Activated naive CD4-positive, alpha-beta T cell treated with anti-CD3 and anti-CD28 coated beads, Interleukin-2, amount 50 U/mL, for 24 hours (primary cell): ENCODE measurements at regions not wholly inside any gene's neighbourhood (a gene's known extent, or its start where the extent isn't known, plus 50 kb on each side); places are given as distances from the start of the nearest gene placed in this dataset.

Experiments used
- H3K27ac Mint-ChIP-seq: one replicate; pipeline ENCODE4 v1.8.0; 2021; ENCODE audit warnings: mild to moderate bottlenecking, mixed read lengths
- H3K27me3 Mint-ChIP-seq: one replicate; pipeline ENCODE4 v1.8.0; 2021; ENCODE audit warnings: mixed read lengths
- H3K36me3 Mint-ChIP-seq: one replicate; pipeline ENCODE4 v1.8.0; 2021; ENCODE audit warnings: mixed read lengths
- H3K4me1 Mint-ChIP-seq: one replicate; pipeline ENCODE4 v1.8.0; 2021; ENCODE audit warnings: mixed read lengths
- H3K4me3 Mint-ChIP-seq: one replicate; pipeline ENCODE4 v1.8.0; 2021; ENCODE audit warnings: mild to moderate bottlenecking, mixed read lengths
- H3K9me3 Mint-ChIP-seq: one replicate; pipeline ENCODE4 v1.8.0; 2021; ENCODE audit warnings: mixed read lengths

DNA sequence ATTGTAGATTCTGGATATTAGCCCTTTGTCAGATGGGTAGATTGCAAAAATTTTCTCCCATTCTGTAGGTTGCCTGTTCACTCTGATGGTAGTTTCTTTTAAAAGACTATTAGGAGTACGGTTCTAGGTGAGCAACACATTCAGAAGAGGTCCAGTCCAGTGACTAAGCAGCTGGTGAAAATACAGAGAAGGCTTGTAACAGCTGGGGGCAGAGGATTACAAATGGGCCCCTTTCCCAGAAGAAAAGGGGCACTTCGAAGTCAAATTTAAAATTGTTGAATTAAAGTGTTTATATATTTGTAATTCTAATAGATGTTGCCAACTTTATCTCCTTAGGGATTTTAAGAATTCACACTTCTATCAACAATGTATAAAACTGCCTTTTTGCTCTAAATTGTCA lies 720.5 kb downstream of the TLE4 start:
- H3K36me3 Mint-ChIP-seq, result no peaks in the 10 kb centered on the region
- peaks cover 2% of the 10 kb centered on the region for H3K9me3 Mint-ChIP-seq
- H3K27ac Mint-ChIP-seq, result no peak overlapping the region
- H3K4me1 Mint-ChIP-seq, result no peaks in the 10 kb centered on the region
- H3K4me3 Mint-ChIP-seq, result no peak overlapping the region
- no peaks in the 10 kb centered on the region for H3K27me3 Mint-ChIP-seq

DNA sequence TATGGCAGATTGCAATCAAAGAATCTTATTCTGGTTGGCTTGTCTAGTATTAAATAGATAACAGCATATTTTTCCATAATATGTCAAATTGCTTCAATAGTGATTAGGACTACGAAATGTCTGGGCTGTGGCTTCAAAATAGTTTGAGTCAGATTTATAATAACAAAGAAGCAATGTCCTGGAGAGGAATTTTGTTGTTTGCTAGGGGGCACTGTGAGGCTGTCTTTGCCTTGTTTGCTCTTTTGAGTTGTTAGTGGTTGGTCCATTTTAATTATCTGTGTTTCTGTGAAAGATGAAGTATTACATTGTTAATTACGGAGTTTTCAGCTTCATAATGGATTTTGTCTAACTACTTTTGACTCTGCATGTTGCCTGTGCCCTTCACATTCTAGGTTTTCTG lies 713.6 kb downstream of the TLE4 start:
- Mint-ChIP-seq H3K27ac (no peak overlapping the region), H3K4me1 (no peaks in the 10 kb centered on the region), H3K36me3 (no peaks in the 10 kb centered on the region), H3K9me3 (no peaks in the 10 kb centered on the region), H3K4me3 (no peak overlapping the region), H3K27me3 (no peaks in the 10 kb centered on the region)

DNA sequence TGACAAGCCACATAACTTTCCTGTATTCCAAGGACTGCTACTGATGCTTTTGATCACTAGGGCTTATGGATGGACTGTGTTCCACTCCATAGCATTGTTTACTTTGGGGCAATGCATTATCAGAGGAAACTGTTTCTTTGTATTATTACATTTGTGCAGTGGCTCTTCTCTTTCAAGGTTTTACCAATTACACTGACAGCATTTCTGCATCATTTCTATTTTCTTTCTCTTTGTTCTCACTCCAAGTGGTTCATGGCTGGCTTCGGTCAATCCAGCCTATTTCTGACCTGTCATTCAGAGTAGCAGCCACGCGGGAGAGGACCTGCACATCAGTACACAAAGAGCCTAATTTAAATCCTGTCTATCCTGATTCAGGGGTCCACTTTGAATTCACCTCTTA lies 711.0 kb downstream of the TLE4 start:
- Mint-ChIP-seq H3K4me1 (no peaks in the 10 kb centered on the region), H3K9me3 (no peaks in the 10 kb centered on the region), H3K4me3 (no peak overlapping the region), H3K27ac (no peak overlapping the region), H3K27me3 (peaks cover 1% of the 10 kb centered on the region), H3K36me3 (no peaks in the 10 kb centered on the region)

DNA sequence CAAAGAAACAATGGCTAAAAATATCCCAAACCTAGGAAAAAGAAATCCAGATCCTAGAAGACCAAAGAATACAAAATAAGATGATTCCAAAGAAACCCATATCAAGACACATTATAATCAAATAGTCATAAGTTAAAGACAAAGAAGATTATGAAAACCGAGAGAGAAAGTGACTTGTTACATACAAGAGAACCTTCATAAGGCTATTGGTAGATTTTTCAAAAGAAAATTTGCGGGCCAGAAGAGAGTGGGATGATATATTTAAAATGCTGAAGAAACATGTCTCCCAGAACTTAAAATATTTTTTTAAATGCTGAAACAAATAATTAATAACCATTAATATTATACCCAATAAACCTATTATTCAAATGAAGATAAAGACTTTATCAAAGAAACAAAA lies 687.3 kb downstream of the TLE4 start:
- Mint-ChIP-seq H3K4me1 (no peaks in the 10 kb centered on the region), H3K36me3 (peaks cover 2% of the 10 kb centered on the region), H3K27me3 (no peaks in the 10 kb centered on the region), H3K27ac (no peak overlapping the region), H3K4me3 (no peak overlapping the region), H3K9me3 (peaks cover 26% of the 10 kb centered on the region)

DNA sequence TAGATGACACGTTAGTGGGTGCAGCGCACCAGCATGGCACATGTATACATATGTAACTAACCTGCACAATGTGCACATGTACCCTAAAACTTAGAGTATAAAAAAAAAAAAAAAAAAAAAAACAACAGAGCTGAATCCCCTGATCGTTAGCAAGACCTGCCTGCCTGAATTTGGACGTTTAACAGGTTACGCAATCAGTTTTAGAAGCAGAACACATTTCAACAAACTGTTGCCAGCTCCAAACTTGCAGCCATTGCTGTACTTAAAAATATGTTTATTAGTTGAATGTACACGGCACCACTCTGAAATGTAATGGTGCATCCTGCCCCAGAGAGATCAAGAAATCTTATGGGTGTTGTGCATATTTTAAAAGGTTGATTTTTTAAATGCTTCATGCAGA lies 680.0 kb downstream of the TLE4 start:
- H3K4me3 Mint-ChIP-seq, result no peak overlapping the region
- no peaks in the 10 kb centered on the region for H3K9me3 Mint-ChIP-seq
- no peaks in the 10 kb centered on the region for H3K36me3 Mint-ChIP-seq
- H3K27me3 Mint-ChIP-seq, result peaks cover 2% of the 10 kb centered on the region
- no peaks in the 10 kb centered on the region for H3K4me1 Mint-ChIP-seq
- H3K27ac Mint-ChIP-seq, result no peak overlapping the region

DNA sequence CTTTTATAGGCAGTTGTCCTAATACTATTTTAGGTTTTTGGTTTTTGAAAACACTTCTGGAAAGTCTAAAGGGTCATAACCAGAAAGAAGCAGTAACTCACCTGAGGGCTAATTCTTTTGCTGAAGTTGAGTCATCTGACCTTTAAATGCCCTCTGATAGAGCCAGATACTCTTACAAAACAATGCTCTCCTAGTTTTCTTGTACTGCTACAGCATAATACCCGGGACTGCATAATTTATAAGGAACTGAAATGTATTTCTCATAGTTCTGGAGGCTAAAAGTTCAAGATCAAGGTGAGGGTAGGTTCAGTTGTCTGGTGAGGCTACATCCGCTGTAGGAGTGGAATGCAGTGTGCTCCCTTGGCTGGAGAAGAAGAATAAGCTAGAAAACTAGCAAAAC lies 670.3 kb downstream of the TLE4 start:
- H3K27me3 Mint-ChIP-seq, result no peaks in the 10 kb centered on the region
- no peaks in the 10 kb centered on the region for H3K9me3 Mint-ChIP-seq
- H3K4me1 Mint-ChIP-seq, result no peaks in the 10 kb centered on the region
- H3K36me3 Mint-ChIP-seq, result no peaks in the 10 kb centered on the region
- H3K4me3 Mint-ChIP-seq, result no peak overlapping the region
- no peak overlapping the region for H3K27ac Mint-ChIP-seq

DNA sequence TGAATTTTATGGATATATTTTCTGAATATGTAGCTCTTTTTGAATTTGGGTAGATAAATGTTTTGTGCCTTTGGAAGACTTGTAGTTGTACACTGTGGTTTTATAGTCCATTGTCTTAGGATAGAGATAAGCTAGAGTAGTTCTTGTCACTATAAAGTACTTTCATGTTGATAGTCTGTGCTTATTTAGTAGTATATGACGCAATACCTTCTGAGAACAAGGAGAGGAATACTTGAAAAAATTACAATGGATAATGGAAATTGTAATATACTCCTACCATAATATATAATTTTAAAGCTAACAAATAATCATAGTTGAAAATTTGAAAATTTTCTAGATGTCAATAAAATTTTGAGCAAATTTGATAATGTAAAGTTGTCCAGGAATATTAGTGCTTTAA lies 664.0 kb downstream of the TLE4 start:
- no peak overlapping the region for H3K27ac Mint-ChIP-seq
- H3K27me3 Mint-ChIP-seq, result peaks cover 3% of the 10 kb centered on the region
- H3K9me3 Mint-ChIP-seq, result peaks cover 6% of the 10 kb centered on the region
- no peak overlapping the region for H3K4me3 Mint-ChIP-seq
- no peaks in the 10 kb centered on the region for H3K4me1 Mint-ChIP-seq
- no peaks in the 10 kb centered on the region for H3K36me3 Mint-ChIP-seq

GRCh38 chr9:80233906-80234305 lies 662.1 kb downstream of the TLE4 start:
- H3K4me3 Mint-ChIP-seq, result no peak overlapping the region

DNA sequence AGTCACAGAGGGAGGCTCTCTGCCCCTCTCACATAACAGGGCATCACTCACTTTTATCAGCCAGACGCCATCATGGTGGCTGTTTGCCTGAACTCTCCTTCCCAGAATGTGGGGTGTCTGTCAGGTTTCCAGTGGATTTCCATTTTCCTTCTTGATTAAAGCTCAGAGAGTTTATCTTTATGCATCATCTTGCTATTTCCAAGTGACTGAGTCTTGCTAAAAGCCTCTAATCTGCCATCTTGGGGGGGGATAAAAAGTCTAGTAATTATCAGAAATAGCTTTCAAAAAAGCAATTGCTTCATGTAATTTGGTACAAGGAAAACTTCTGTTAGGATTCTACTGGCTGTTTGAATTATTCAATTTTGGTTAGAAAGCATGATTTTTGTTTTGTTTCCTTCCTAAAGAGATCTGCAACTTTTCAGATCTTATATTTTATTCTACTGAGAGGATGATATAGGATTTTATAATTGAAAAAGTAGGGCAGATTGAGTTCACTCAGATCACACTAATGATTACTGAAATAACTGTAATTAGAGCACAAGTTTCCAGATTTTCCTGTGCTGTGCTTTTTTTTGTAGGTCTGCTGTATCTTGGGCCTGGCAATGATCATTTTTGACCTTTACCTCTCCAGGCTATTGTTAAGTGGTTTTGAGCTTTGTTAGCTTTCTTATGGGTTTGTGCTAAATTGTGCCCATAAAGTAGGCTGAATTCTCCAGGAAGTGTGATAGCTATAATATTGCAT lies 661.5 kb downstream of the TLE4 start:
- no peaks in the 10 kb centered on the region for H3K36me3 Mint-ChIP-seq
- peaks cover 3% of the 10 kb centered on the region for H3K27me3 Mint-ChIP-seq
- H3K27ac Mint-ChIP-seq, result no peak overlapping the region
- peaks cover 6% of the 10 kb centered on the region for H3K9me3 Mint-ChIP-seq
- H3K4me1 Mint-ChIP-seq, result no peaks in the 10 kb centered on the region
- H3K4me3 Mint-ChIP-seq, result no peak overlapping the region

More at GRCh38 chr9:80233906-80234305, 662.1 kb downstream of the TLE4 start:
- H3K36me3 Mint-ChIP-seq, result no peaks in the 10 kb centered on the region
- peaks cover 3% of the 10 kb centered on the region for H3K27me3 Mint-ChIP-seq
- H3K4me1 Mint-ChIP-seq, result no peaks in the 10 kb centered on the region
- H3K27ac Mint-ChIP-seq, result no peak overlapping the region
- peaks cover 6% of the 10 kb centered on the region for H3K9me3 Mint-ChIP-seq

- H3K9me3 Mint-ChIP-seq, result peaks cover 6% of the 10 kb centered on the region
- H3K27ac Mint-ChIP-seq, result no peak overlapping the region
- no peaks in the 10 kb centered on the region for H3K36me3 Mint-ChIP-seq
- H3K27me3 Mint-ChIP-seq, result peaks cover 3% of the 10 kb centered on the region
- no peak overlapping the region for H3K4me3 Mint-ChIP-seq
- no peaks in the 10 kb centered on the region for H3K4me1 Mint-ChIP-seq
Observed at GRCh38 chr9:80231318-80232236, 659.8 kb downstream of the TLE4 start.

DNA sequence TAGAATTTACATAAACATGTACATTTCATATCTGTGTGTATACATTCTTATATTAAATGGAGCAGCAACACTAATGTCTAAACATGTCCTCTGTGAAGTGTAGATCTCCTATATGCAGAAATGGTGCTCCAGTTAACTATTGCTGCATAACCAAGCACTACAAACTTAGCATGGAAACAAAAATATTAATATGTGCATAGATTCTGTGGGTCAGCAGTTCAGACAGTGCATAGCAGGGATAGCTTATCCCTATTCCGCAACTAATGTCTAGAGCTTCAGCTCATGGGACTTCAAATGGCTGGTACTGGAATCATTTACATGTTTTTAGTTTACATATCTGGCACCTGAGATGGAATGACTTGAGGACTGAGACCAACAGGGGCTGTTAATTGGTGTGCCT lies 652.1 kb downstream of the TLE4 start:
- no peaks in the 10 kb centered on the region for H3K4me1 Mint-ChIP-seq
- no peaks in the 10 kb centered on the region for H3K9me3 Mint-ChIP-seq
- H3K4me3 Mint-ChIP-seq, result no peak overlapping the region
- H3K27me3 Mint-ChIP-seq, result no peaks in the 10 kb centered on the region
- H3K27ac Mint-ChIP-seq, result no peak overlapping the region
- no peaks in the 10 kb centered on the region for H3K36me3 Mint-ChIP-seq

DNA sequence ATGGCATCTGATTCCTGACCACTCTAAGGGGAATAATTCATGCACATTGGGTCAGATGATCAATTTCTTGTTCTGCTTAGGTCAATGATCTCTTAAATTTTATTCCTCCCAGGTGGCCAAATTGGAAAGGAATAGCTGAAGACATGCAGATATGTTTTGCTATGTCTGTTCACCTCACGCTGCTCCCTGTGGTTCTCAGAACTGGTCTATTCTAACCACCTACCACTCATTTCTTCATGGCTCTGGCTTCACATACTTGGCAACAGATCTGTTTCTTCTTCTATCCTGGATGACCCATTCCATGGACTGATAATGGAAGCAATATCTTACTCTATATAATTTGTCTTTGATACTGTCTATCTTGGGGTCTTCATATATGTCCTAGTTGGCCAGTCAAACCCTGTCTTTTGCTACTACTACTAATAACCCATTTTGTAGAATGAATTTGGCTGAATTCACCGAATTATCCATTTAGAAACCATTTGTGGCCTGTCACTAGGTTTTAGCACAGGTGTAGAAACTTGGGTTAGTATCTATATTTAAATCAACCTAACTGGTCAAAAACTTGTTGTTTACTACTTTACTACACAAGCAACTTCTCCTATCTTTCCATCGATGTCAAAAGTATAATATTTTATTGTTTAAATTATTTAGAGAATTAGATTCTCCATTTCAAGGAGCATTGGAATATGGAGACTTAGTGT lies 650.9 kb downstream of the TLE4 start:
- Mint-ChIP-seq H3K27me3 (no peaks in the 10 kb centered on the region), H3K9me3 (no peaks in the 10 kb centered on the region), H3K4me3 (no peak overlapping the region), H3K27ac (no peak overlapping the region), H3K4me1 (no peaks in the 10 kb centered on the region), H3K36me3 (no peaks in the 10 kb centered on the region)

GRCh38 chr9:80218328-80218727 lies 646.6 kb downstream of the TLE4 start:
- Mint-ChIP-seq H3K4me3 (no peak overlapping the region), H3K27ac (no peak overlapping the region), H3K27me3 (no peaks in the 10 kb centered on the region), H3K4me1 (no peaks in the 10 kb centered on the region), H3K36me3 (no peaks in the 10 kb centered on the region), H3K9me3 (no peaks in the 10 kb centered on the region)

DNA sequence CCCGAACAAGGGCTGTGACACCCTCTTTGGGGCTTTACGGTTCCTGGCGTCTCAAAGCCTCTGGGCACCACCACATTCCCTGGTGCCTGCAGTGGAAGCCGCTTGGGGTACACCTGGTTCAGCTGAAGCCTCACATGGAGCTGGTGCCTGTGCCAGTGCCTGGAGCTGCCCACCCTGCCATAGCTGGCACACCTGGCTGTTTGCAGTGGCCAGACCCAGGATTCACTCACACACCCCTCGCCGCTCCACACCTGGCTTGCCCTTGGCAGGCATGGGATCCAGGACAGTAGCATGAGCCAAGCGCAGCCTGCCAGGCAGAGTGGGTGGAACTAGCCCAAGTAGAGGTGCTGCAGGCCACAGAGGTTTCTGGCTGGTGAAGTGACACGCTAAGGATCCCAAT lies 641.8 kb downstream of the TLE4 start:
- peaks cover 1% of the 10 kb centered on the region for H3K27me3 Mint-ChIP-seq
- H3K4me1 Mint-ChIP-seq, result no peaks in the 10 kb centered on the region
- H3K27ac Mint-ChIP-seq, result no peak overlapping the region
- H3K4me3 Mint-ChIP-seq, result no peak overlapping the region
- H3K36me3 Mint-ChIP-seq, result no peaks in the 10 kb centered on the region
- H3K9me3 Mint-ChIP-seq, result peaks cover 9% of the 10 kb centered on the region

DNA sequence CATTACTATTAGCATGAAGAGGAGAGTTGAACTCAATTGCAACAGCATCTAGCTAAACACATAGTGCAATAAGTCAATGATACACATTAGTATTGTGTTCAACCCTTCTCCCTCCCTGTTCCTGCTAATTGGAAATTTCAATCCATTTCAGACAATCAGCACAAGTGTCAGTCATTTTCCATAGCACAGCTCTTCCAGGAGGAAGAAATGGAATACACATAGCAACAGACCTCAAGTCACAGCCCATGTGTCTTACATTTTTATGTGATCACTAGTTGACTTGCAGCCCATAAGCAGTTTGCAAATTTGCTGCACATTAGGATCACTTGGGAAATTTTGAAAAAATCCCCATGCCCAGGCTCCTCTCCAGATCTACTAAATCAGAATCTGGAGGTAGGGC lies 636.9 kb downstream of the TLE4 start:
- H3K9me3 Mint-ChIP-seq, result peaks cover 17% of the 10 kb centered on the region
- no peak overlapping the region for H3K27ac Mint-ChIP-seq
- no peaks in the 10 kb centered on the region for H3K4me1 Mint-ChIP-seq
- H3K27me3 Mint-ChIP-seq, result peaks cover 5% of the 10 kb centered on the region
- no peaks in the 10 kb centered on the region for H3K36me3 Mint-ChIP-seq
- no peak overlapping the region for H3K4me3 Mint-ChIP-seq

- peaks cover 8% of the 10 kb centered on the region for H3K9me3 Mint-ChIP-seq
- H3K27me3 Mint-ChIP-seq, result peaks cover 4% of the 10 kb centered on the region
- H3K4me3 Mint-ChIP-seq, result no peak overlapping the region
- no peaks in the 10 kb centered on the region for H3K4me1 Mint-ChIP-seq
- H3K36me3 Mint-ChIP-seq, result no peaks in the 10 kb centered on the region
- no peak overlapping the region for H3K27ac Mint-ChIP-seq
Observed at GRCh38 chr9:80204054-80204453, 632.3 kb downstream of the TLE4 start.
